Left renal pelvis (tissue), 4 donors: ENCODE measurements at regions not wholly inside any gene's neighbourhood (a gene's known extent, or its start where the extent isn't known, plus 50 kb on each side); places are given as distances from the start of the nearest gene placed in this dataset.

Experiments used
- DNase-seq, 4 donors: peaks; one replicate each; pipeline ENCODE4 v3.0.0-alpha.2; 2013; ENCODE audit warnings: low read depth in 4 of 4, low spot score in 3 of 4

GRCh38 chr3:137958636-137959035 lies 51.3 kb upstream of the CLDN18 start:
- DNase-seq, result no peak
